HK-2 (cell line): ENCODE measurements at regions not wholly inside any gene's neighbourhood (a gene's known extent, or its start where the extent isn't known, plus 50 kb on each side); places are given as distances from the start of the nearest gene placed in this dataset.
"Not testable (repeated sequence)": the region's sequence is repeated elsewhere in the genome, so short reads cannot be mapped to it uniquely, and the experiment has no call there.

Experiments used
- DNase-seq: peaks from one replicate; pipeline ENCODE4 v3.0.0-alpha.2; 2018; ENCODE audit not compliant: unreplicated experiment

DNA sequence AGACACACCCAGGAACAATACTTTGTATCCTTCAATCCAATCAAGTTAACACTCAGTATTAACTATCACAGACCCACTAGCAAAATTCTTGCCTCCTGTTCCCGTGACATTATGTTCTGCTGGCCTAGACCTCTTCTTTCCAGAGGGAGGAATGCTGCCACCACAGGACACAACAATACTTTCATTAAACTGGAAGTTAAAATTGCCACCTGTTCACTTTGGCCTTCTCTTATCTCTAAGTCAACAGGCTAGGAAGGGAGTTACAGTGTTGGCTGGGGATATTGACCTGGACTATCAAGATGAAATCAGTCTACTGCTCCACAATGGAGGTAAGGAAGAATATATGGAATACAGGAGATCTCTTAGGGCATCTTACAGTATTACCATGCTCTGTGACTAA lies 1000.4 kb upstream of the GBE1 start:
- DNase-seq = no peak

DNA sequence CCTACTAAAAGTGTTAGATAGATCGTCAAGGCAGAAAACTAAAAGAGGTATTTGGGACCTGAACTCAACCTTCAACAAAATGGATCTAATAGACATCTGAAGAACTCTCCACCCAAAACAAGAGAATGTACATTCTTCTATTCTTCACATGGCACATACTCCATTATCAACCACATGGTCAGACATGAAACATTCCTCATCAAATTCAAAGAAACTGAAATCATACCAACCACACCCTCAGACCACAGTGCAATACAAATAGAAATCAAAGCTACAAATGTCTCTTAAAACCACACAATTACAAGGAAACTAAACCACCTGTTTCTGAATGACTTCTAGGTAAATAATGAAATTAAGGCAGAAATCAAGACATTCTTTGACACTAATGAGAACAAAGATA lies 984.1 kb upstream of the GBE1 start:
- DNase-seq = no peak

DNA sequence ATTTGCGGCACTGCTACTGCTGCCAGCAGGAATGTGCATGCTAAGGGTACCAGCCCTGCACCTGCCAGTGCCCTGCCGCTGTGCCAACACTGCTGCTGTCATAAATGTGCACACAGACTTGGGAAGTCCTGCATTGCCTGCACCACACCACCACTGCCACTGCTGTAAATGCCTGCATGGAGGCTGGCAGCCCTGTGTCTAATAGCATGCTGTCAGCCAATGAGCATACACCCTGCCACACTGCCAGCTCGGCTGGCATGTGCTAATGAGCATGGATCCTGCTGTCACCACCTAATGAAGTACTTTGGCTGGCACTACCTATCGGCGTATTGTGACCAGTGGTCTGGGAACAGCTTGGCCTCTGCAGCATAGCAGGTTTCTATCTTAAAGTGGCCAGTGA lies 981.8 kb upstream of the GBE1 start:
- DNase-seq = no peak

DNA sequence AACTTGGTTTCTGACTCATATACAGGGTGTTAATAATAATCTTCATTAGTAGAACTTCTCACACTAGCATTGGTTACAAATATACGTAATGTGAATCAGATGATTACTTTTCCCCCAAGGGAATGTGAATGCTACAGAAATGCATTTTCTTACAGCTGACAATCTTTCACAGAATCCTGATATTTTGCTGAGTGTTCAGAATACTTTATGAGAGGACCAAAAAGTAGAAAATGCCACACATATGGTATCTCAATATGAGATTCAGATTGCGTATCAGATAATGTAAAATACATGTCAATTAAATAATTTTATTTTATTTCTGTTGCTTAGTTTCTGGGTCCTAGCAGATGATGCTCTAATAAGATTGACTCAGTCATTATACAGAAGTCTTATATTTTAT lies 979.9 kb upstream of the GBE1 start:
- DNase-seq = no peak

DNA sequence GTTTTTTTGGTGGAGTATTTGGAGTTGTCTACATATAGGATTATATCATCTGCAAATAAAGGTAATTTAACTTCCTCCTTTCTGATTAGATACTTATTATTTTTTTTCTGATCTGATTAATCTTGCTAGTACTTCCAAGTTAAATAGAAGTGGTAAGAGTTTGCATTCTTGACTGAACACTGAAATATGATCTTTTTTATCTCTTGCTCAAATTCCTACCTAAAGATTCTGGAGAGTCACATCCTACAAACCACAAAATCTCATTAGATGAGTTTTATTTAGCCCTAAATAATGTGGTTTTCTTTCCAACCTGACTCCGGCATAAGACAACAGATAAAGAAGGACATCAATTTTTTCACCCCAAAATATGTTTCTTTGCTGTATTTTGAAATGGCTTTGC lies 977.9 kb upstream of the GBE1 start:
- no peak for DNase-seq

DNA sequence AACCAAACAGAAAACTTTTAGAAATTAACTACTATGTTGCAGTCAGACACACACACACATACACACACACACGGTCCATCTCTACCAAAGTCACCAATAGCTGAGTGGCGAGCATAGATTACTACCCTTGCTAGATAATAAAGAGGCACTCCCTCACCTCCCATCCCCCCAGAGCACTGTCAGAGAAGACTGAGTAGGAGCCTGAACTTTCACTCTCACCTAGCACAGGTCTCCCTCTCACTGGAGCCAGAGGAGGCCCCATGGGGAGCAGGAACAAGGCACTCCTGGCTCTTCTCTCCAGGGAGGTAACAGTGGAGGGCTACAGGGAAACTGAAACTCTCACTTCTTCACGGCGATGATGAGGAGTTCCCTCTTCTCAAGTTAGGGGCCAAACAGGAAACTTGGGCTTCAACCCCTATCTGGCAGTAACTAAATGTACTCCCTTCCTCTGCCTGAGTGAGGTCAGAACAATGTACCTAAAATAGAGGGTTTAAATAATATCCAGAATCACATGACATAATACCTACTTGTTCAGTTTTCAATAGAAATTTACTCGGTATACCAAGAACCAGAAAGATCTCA lies 975.3 kb upstream of the GBE1 start:
- DNase-seq = no peak

DNA sequence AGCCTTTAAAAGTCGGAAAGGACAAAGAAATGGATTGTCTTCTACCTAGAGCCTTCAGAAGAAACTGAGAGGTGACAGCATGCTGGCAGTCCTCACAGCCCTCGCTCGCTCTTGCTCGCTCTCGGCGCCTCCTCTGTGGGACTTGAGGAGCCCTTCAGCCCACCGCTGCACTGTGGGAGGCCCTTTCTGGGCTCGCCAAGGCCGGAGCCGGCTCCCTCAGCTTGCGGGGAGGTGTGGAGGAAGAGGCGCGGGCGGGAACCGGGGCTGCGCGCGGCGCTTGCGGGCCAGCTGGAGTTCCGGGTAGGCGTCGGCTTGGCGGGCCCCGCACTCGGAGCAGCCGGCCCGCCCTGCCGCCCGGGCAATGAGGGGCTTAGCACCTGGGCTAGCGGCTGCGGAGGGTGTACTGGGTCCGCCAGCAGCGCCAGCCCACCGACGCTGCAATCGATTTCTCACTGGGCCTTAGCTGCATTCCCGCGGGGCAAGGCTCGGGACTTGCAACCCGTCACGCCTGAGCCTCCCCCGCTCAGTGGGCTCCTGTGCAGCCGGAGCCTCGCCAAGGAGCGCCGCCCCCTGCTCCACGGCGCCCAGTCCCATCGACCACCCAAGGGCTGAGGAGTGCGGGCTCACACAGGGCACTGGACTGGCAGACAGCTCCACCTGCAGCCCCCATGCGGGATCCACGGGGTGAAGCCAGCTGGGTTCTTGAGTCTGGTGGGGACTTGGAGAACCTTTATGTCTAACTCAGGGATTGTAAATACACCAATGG lies 953.8 kb upstream of the GBE1 start:
- DNase-seq = no peak

DNA sequence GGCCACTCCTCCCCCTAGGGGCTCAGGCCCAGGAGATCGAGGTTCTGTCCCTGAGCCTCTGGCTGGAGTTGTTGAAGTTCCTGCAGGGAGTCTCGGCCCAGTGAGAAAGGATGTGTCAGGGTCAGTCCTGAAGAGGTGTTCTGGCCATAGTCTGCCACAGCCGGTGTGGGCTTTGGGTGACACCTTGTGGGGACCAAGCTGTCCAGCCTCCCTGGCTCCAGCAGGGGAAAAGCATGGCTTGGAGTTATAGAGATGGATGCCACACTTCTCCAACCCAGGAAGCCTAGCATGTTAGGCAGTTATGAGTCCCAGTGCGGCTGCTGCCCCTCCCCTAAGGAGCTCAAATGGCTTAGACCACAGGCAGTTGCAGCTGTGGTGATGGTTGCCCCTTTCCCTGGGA lies 945.6 kb upstream of the GBE1 start:
- DNase-seq = peak; percentile 1

DNA sequence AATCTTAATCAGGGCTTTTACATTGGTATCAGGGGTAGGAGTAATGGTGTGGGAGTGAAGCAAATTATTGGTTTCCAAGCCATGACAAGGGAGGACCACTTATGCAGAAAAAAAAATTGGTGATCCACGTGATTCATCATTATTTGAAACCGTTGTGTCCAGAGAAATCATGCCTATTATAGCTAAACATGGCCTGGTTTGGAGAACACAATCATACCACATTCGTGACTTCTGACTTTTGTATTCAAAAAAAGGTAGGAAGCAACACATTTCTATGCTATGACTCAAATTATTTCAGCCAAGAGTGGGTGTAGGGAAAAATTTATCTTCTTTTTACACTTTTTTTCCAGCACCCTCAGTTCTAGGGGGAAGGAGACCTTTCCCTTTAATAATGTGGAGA lies 924.3 kb upstream of the GBE1 start:
- DNase-seq = no peak

DNA sequence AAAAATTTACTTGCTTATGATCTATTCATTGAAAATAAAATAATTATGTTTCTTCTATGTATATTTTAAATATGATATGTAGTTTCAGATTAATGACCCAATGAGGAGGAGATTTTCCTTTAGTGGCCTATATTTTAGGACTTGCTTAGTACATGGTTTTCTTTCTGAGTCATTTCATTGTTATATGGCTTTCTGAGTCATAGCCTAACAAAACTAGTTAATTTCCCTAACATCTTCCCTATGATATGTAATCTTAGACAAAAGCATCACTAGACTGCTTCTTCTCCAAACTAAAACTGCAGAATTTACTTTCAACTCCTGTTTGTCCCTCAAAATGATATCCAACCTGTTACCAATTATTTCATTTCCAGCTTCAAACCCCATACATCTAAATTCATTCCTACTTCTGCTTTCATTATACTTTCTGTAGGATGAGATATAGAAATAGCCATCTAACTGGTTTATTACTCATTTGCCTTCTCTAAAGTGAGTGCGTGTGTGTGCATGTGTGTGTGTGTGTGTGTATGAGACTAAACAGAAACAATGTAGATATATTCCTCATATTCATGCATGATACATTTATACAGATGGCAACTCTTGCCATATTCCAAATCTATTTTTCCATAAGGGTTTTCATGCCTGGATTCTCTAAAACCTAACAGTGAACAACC lies 915.0 kb upstream of the GBE1 start:
- DNase-seq = no peak

DNA sequence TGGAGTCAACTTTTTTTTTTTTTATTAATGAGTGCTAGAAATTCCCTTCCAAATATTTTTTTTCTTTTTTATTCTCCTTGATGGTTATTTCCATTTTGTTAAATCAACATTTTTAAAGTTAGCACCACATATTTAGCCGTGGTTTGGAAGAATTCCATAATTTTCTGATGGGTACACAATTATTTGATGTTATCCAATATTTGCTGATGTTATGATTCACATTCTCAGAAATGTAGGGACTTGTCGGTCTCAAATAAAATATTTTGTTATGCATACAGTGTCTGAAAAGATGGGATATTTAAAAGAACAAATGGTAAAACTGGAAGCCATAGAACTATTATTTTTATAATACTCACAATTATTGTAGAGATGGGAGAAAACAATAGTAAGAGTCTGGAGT lies 911.5 kb upstream of the GBE1 start:
- no peak for DNase-seq

DNA sequence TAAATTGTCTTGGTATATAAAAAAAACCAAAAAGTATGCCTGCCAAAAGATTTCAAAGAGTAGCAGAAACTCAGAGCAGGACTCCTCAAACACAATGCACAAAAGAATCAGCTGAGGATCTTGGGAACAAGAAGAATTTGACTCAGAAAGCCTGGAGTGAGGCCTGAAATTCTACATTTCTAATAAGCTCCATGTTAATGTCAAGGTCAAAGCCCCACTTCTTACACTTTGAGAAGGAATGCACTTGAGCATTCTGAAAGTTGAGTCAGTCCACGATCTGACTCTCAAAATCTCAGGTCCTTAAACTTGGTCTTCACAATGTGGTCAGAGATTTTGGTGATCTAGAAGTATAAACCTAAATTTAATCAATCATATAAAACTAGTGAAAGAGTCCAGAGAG lies 910.0 kb upstream of the GBE1 start:
- DNase-seq = no peak

DNA sequence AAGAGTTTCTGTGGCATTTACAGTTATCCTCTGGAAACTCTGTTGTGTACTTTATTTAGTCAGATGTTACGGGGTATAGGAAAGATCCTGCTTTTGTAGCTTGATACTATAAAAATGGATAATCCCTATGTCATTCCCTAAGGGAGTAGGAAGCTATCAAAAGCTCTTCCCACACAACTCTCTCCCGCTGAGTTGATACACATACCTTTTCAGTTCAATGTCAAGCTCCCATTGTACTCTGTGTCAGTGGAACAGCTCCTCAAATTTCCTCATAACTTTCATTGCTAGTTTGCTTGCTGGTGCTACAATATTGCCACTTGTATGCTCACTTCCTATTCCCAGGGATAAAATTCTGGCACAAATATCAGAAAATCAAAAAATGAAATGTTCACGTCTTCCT lies 893.3 kb upstream of the GBE1 start:
- DNase-seq = no peak

DNA sequence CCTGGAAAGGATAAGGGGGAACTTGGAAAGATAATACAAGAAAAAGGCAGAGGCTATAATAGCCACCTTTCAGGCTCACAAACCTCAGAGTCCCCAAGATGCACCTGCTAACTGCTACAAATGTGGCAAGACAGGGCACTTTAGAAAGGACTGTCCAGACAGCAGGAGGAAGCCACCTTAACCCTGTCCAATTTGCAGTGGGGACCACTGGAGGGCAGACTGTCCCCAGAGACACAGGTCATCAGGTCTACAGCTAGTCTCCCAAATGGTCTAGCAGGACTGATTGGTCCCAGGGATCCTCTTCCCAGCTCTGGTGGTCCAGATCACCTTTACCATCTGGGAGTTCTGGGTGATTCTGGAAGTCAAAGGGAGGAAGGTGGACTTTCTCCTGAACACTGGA lies 882.5 kb upstream of the GBE1 start:
- peak; percentile 6 for DNase-seq

DNA sequence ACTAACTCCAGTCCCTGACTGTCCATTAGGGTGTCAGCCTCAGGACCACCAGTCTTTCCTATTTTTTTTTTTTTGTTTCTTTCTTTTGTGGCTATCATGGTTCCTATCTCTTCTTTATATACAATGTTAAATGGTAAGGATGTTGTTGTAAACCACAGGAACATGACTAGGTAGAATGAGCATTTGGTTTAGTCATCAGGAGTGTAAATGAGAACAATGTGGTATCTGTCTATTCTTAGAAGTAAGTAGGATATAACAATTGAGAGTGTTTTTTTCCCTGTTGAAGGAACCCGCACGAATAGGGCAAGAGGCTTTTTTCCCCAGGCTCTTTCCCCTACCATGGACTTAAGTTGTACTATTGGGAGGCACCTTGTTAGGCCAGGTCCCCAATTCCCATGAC lies 880.3 kb upstream of the GBE1 start:
- no peak for DNase-seq

DNA sequence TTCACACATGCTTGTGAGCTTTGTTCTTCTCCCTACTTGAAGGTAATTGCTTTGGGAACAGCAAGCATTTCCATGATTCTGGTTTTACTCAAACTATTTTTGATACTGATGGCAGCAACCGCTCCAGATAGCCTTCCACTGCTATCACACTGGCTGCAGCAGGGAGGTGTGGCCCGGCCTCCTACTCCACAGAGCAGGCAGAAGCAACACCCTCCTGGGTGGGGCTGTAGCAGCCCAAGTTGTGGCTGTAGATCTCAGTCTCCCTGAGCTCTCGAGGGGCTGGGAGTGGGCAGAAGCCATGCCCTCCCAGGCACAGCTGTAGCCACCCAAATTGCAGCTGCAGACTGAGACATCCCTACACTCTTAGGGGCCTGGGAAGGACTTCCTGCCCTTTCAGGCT lies 878.8 kb upstream of the GBE1 start:
- no peak for DNase-seq

DNA sequence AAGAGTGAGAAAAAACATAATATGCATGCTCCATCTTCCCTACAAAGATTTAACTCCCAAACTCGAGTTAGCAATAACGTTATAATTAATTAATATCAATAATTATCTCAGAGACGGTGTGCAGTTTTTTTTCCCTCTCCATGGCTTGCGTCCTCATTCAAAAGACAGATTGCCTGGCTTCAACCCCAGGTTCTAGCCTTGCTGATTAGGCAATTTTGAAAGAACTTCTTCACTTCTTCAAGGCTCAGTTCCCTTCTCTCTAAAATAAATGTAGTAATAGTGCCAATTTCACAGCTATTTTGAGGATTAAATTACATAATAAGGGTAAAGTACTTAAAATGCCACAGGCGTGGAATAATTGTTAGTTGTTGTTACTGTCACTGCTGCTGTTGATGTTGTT lies 876.1 kb upstream of the GBE1 start:
- no peak for DNase-seq

DNA sequence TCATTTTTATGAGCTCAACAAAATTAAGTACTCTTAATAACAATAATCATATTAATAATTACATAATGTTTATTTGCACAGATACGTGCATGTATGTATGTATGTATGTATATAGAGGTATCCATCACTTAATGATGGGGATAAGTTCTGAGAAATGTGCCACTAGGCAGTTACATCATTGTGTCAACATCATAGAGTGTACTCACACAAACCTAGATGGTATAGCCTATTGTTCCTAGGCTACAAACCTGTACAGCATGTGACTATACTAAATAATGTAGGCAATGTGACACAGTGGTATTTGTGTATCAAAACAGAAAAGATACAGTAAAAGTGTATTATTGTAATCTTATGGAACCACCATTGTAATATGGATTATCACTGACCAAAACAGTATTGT lies 874.7 kb upstream of the GBE1 start:
- no peak for DNase-seq

DNA sequence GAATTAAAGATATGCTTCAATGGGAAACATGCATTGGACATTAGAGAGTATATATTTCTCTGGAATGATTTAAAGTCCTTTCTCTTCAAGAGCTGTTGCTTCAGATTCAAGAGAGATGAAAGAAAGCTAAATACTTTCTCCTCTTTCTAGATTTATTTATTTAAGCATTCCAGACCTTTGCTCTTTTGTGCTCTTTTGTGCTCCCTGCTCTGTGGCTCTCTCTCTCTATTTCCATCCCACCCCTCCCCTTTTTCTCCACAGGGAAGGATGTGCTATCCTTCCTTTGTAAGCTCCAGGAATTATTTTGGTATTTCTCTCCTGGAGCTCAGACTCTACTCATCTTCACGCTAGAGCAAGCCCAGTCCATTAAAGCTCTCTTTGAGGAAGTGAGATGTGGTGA lies 871.9 kb upstream of the GBE1 start:
- no peak for DNase-seq

DNA sequence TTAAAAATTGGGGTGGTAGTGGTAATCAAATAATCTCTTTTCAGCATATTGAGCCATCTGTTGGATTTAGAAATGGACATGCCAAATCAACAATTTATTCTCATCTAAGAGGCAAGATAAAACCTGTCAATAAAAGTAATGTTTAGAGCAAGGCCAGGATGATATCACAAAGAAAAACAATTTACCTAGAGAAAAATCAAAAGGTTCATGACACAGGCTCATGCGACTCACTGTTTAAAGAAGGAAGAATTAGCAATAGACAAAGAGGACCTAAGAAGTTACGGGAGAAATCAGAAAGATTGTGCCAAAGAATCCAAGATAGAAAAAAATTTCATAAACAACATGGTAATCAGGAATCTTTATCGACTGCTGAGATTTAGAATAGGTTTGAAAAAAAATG lies 868.5 kb upstream of the GBE1 start:
- DNase-seq = no peak

DNA sequence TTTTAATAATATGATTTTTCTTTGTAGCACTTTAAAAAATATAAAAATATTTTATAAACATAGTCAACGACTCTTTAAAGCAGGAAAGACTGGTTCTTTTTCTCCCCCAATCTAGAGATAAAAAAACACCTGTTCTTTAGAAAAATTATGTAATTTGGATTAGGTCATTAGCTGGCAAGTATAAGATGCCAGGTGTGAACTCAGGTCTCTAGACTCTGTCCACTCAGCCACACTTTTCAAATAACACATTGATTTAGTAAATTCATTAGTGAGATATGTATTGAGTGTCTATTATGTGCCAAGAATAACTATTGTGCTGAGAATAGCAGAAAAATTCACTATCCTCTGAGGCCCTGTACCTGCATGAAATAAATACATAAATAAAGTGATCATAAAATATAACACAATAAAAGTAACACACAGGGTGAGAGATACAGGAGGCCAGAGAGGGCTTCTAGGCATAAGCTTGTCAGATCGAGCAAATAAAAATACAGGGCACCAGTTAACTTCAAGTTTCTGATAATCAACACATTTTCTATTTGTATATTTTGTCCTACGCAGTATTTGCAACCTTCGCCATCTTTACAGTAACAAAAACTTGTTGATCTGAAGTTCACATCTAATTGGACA lies 867.1 kb upstream of the GBE1 start:
- DNase-seq = no peak

DNA sequence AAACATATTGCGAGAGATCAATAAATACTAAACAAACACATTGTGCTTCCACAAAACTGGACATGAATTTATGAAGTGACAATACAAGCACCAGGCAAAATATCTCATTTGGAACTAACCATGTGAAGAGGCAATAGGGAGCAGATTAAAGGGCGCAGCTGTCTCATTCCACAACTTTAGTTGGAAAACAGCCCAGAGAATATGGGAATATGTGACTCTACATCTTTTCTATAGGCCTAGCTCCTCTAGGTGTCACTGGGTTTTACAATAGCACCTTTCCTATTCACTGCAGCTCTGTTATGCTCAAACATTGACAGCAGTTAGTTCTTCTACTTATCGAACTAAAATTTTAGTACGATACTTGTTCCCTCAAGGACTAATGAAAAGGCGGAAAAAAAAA lies 866.3 kb upstream of the GBE1 start:
- DNase-seq = no peak

DNA sequence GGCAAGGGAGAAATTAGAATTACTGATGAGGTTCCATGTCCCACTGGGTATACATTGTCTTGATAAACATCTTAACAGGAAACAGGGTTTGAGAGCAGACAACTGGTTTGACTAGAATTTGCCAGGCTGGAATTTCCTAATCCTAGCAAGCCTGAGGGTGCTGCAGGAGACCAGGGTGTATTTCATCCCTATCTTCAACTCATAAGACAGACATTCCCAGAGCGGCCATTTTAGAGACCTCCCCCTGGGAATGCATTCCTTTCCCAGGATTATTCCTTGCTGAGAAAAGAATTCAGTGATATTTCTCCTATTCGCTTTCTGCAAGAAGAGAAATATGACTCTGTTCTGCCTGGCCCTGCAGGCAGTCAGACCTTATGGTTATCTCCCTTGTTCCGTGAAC lies 859.3 kb upstream of the GBE1 start:
- DNase-seq = not testable (repeated sequence)
